Vagina (tissue), 2 donors: ENCODE measurements at regions not wholly inside any gene's neighbourhood (a gene's known extent, or its start where the extent isn't known, plus 50 kb on each side); places are given as distances from the start of the nearest gene placed in this dataset.

Experiments used
- POLR2A ChIP-seq, 2 donors: fragments of 450-650 bp; IDR thresholded peaks; one replicate each; pipeline ENCODE4 v1.6.1; 2017; ENCODE audit warnings: antibody characterized with exemption in 2 of 2, mild to moderate bottlenecking in 2 of 2, moderate library complexity in 2 of 2
- POLR2AphosphoS5 ChIP-seq, 2 donors: sonication (generic); formaldehyde crosslinking; IDR thresholded peaks; one replicate each; pipeline ENCODE4 v1.9.0; 2017; ENCODE audit warnings: antibody characterized with exemption in 2 of 2, mild to moderate bottlenecking in 2 of 2, low read depth in 1 of 2; ENCODE audit not compliant: insufficient read depth in 1 of 2

DNA sequence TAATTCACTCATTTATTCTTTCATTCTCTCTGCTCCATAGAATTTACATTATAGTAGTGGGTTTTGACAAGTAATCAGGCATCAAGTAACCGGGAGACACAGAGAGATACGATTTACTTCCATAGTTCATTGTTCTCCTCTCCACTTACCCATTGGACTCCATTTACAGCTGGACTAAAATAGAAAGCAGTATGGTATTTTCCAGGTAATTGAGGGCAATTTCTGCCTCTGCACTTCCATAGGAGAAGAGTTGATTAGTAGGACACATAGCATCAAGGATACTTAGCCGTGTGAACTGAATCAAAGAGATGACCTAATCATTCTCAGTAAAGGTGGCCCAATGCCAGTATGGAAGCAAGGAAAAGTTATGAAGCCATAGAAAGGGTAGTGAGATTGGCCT, 244.4 kb downstream of the COX7C start:
- TF ChIP-seq POLR2AphosphoS5 (IDR thresholded peaks at IDR 0.05; ENCODE audit: insufficient read depth in 1 of 2, low read depth in 1 of 2) (no peak), POLR2A (IDR thresholded peaks at IDR 0.05) (no peak)
